Ovary (tissue), 7 donors: ENCODE measurements at regions not wholly inside any gene's neighbourhood (a gene's known extent, or its start where the extent isn't known, plus 50 kb on each side); places are given as distances from the start of the nearest gene placed in this dataset.

Source experiments
- DNase-seq, 5 donors: peaks; one replicate each; pipeline ENCODE4 v3.0.0-alpha.2; 2019 to 2020
- H3K27ac ChIP-seq, 2 donors: fragments of 200-600 bp; one replicate each; pipeline versions ENCODE4 v1.5.1 to v1.8.0; 2019 to 2022
- H3K27me3 ChIP-seq: fragments of 200-600 bp; one replicate; pipeline ENCODE4 v1.8.0; 2022
- H3K36me3 ChIP-seq: fragments of 200-600 bp; sonication (generic); one replicate; pipeline ENCODE4 v1.5.1; 2019
- H3K4me1 ChIP-seq: one replicate; pipeline ENCODE4 v1.8.1; 2013; ENCODE audit warnings: mild to moderate bottlenecking, moderate library complexity; ENCODE audit not compliant: insufficient read depth
- H3K4me3 ChIP-seq: fragments of 200-600 bp; sonication (generic); one replicate; pipeline ENCODE4 v1.5.1; 2017
- H3K9me3 ChIP-seq, 2 donors: fragments of 200-600 bp in 1 of 2; sonication (generic) in 1 of 2; one replicate each; pipeline versions ENCODE4 v1.5.1 to v1.8.1; 2013 to 2019; ENCODE audit warnings: mild to moderate bottlenecking in 1 of 2, moderate library complexity in 1 of 2
- EP300 ChIP-seq: sonication (generic); formaldehyde crosslinking; IDR thresholded peaks from one replicate; pipeline ENCODE4 v1.6.1; 2017; ENCODE audit warnings: antibody characterized with exemption
- POLR2A ChIP-seq: fragments of 450-650 bp; IDR thresholded peaks from one replicate; pipeline ENCODE4 v1.6.1; 2017; ENCODE audit warnings: antibody characterized with exemption, mild to moderate bottlenecking, moderate library complexity
- WGBS, 3 donors: extraction: QIAGEN DNeasy Blood & Tissue Kit in 1 of 3; methylation state at CpG; one replicate each; pipeline versions ENCODE4 v1.1.5 to v1.1.7; 2013 to 2017; 5-methylcytosine and 5-hydroxymethylcytosine counted together
- intact Hi-C, 4 donors: fragments of 100-400 bp; cut with DNase I; formaldehyde crosslinking; loops; one replicate each; pipeline versions ENCODE4 v1.11.0 to v1.15.1; 2022 to 2023
- TF ChIP-seq, protein P1 (sequence below), 3 donors: fragments of 450-650 bp in 2 of 3; fragments of 200-600 bp in 1 of 3; IDR thresholded peaks; one replicate each; pipeline versions ENCODE4 v1.5.1 to v1.8.0; 2016 to 2022; ENCODE audit warnings: antibody characterized with exemption in 3 of 3, mild to moderate bottlenecking in 1 of 3
- donor health status: DM: no; HTN: no; CAD: no; lungs with moderate emphysema.
- donor health status: DM: no; HTN: no; CAD: no.
- donor health status: Bipolar disorder and iron deficiency.
- donor health status: DM: no; HTN: no; CAD: no.
- donor health status: DM: yes; HTN: yes; CAD: no.

GRCh38 chr4:32037399-32037798 lies 1317.2 kb downstream of the PCDH7 start:
- WGBS, 3 donors: 87 to 95% (median 93%) methylated on average over 1 of the region's 1 CpG
- H3K27me3 ChIP-seq: no peaks in the 10 kb centered on the region
- DNase-seq: no peak
- H3K27ac ChIP-seq: no peak overlapping the region
- intact Hi-C loops: no loop called here
- TF ChIP-seq, protein P1, sequence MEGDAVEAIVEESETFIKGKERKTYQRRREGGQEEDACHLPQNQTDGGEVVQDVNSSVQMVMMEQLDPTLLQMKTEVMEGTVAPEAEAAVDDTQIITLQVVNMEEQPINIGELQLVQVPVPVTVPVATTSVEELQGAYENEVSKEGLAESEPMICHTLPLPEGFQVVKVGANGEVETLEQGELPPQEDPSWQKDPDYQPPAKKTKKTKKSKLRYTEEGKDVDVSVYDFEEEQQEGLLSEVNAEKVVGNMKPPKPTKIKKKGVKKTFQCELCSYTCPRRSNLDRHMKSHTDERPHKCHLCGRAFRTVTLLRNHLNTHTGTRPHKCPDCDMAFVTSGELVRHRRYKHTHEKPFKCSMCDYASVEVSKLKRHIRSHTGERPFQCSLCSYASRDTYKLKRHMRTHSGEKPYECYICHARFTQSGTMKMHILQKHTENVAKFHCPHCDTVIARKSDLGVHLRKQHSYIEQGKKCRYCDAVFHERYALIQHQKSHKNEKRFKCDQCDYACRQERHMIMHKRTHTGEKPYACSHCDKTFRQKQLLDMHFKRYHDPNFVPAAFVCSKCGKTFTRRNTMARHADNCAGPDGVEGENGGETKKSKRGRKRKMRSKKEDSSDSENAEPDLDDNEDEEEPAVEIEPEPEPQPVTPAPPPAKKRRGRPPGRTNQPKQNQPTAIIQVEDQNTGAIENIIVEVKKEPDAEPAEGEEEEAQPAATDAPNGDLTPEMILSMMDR (IDR thresholded peaks at IDR 0.05): no peak
- TF ChIP-seq POLR2A: no peak
- TF ChIP-seq EP300: no peak
- H3K36me3 ChIP-seq: no peaks in the 10 kb centered on the region
- no peaks in the 10 kb centered on the region for H3K4me1 ChIP-seq
- no peaks in the 10 kb centered on the region for H3K9me3 ChIP-seq
- H3K4me3 ChIP-seq: no peak overlapping the region

DNA sequence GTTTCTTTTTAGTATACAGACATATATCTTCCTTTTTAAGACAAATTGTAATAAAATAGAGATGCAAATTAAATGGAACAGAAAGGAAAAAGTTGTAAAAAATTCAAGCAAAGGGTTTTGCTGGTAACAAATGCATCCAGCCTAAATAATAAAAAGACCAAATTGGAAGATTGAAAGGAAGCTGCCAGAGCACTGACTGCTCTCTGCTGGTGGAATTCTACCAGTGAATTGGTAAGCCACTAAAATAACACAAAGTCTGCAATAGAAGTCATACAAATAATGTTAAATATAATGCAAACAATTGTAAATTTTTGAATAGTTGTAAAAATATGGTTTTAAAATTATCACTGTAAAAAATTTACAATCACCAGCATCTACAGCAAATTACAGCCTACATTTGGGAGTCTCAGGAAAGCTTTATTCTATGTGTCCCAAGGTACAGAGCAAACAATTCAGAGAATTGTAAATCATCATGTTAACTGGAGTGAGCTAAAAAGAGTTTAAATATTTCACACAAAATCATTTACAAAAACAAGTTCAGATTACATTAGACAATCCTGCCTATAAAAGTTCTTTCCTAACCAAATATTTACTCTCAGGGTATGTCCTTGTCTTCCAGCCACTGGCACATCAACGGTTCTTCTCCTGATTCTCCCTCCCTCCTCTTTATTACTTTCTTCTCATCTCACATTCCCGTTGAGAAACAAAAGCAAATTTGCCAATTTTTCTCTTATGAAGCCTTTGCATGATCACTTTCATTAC lies 1322.5 kb downstream of the PCDH7 start:
- intact Hi-C loops: no loop called here
- Histone ChIP-seq H3K27ac (no peak overlapping the region), H3K4me3 (no peak overlapping the region), H3K27me3 (no peaks in the 10 kb centered on the region), H3K4me1 (no peaks in the 10 kb centered on the region), H3K9me3 (no peaks in the 10 kb centered on the region), H3K36me3 (no peaks in the 10 kb centered on the region)
- 5 to 15% (median 7%) methylated on average over 2 of the region's 2 CpGs for WGBS, 3 donors
- no peak for TF ChIP-seq POLR2A
- TF ChIP-seq EP300: no peak
- TF ChIP-seq, protein P1 (IDR thresholded peaks at IDR 0.05): no peak
- DNase-seq: no peak

DNA sequence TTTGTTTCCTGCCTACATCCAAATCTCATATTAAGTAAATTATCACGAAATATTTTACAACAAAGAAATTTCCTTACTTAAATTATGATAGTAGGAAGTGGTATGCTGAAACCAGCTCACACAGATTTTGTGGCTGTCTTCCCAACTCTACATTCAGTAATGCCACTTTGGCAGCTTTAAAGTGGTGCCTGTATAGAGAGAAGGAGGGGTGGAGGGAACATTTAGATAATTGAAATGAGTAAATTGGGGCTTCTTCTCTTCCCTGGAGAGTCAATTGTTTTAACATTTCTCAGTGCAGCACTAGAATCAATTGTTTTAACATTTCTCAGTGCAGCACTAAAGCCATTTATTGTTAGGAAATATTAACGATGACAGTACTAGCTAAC lies 1323.1 kb downstream of the PCDH7 start:
- intact Hi-C loops: no loop called here
- DNase-seq: no peak
- H3K4me3 ChIP-seq: no peak overlapping the region
- no peaks in the 10 kb centered on the region for H3K36me3 ChIP-seq
- H3K9me3 ChIP-seq: no peaks in the 10 kb centered on the region
- WGBS, 3 donors: 12 to 36% (median 29%) methylated on average over 2 of the region's 2 CpGs
- H3K27ac ChIP-seq: no peak overlapping the region
- no peak for TF ChIP-seq POLR2A
- TF ChIP-seq EP300: no peak
- TF ChIP-seq, protein P1 (IDR thresholded peaks at IDR 0.05): no peak
- no peaks in the 10 kb centered on the region for H3K4me1 ChIP-seq
- H3K27me3 ChIP-seq: no peaks in the 10 kb centered on the region

DNA sequence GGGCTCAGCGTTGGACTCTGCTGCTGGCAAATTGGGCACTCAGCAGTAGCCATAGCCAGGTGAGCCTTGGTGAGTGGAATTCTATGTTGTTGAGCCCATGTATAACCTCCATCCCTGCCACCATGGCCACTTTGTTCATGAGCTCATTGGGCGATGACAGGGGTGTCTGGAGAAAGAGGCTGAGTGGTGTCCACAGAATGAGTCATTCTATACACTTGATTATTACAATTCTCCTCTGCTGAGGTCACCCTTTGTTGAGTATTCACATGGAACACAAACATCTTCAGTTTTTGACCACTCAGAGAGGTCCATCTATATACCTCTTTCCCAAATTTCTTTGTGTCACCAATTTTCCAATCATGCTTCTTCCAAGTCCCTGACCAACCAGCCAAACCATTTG lies 1341.7 kb downstream of the PCDH7 start:
- intact Hi-C loops: no loop called here

More for the DNA sequence above, 1341.7 kb downstream of the PCDH7 start:
- Histone ChIP-seq H3K4me1 (no peaks in the 10 kb centered on the region), H3K36me3 (no peaks in the 10 kb centered on the region), H3K27me3 (no peaks in the 10 kb centered on the region), H3K27ac (no peak overlapping the region), H3K9me3 (no peaks in the 10 kb centered on the region), H3K4me3 (no peak overlapping the region)
- TF ChIP-seq, protein P1 (IDR thresholded peaks at IDR 0.05): no peak
- no peak for TF ChIP-seq POLR2A
- TF ChIP-seq EP300: no peak
- no peak for DNase-seq
- WGBS, 3 donors: 94 to 100% (median 95%) methylated on average over 2 of the region's 2 CpGs
